DMS153 treated with DMSO at 0.1 percent for 48 hours (cell line): ENCODE measurements at regions not wholly inside any gene's neighbourhood (a gene's known extent, or its start where the extent isn't known, plus 50 kb on each side); places are given as distances from the start of the nearest gene placed in this dataset.
A peak's percentile ranks its signal among the peaks of the same experiment; 100 is the strongest.

Experiments
- DNase-seq: peaks from one replicate; lab custom pipeline; 2025; ENCODE audit not compliant: unreplicated experiment; lab: John Stamatoyannopoulos, UW

GRCh38 chr6:164507206-164507940 lies 802.0 kb downstream of the C6orf118 start:
- no peak for DNase-seq

- DNase-seq: no peak
Measured at GRCh38 chr6:164505425-164505824, 804.0 kb downstream of the C6orf118 start.

DNA sequence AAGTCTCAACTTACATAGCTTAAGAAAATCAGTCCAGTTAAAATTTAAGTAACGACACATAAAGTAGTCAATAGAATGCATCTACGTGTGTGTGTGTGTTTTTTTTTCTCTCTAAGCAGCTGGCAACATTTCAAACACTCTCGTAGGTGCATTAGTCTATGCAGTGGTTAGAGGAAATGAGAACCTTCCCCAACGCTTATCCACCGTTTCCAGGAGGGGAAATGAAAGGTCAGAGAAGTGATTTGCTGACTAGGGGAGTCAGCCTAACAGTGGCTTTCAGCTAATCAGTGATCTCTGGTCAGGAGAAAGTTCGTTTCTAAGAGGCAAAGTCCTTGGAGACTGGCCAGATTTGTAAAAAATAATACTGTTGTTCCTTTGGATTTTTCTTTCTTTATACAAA lies 806.6 kb downstream of the C6orf118 start:
- DNase-seq: peak; percentile 35

DNA sequence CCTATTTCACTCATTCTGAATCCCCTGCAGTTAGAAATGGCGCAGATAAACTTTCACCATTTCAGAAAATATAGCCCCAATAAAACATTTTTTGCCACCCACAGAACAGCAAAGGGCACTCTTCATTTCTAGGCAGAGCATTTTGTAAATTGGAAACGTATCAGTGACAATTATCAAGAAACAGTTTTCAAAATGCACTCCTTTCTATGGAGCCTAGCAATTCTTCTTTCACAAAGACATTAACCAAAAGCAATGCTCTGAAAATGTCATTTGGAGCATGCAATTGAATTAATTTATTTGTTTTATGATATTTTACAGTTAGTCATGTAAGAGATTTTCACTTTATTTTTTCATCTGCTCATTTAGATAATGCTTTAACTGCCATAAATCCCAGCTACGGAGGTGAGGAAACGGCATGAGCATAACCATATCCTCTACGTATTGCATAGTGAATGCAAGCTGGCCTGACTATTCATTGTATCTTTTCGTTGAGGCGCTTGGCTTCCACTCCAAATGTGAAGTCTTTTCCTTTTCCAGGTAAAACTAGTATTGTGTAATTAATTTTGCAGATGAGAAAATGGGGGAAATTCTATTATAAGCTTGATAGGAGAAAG lies 813.4 kb downstream of the C6orf118 start:
- DNase-seq: no peak

- DNase-seq: no peak
Measured at GRCh38 chr6:164478426-164478825, 831.0 kb downstream of the C6orf118 start.

DNA sequence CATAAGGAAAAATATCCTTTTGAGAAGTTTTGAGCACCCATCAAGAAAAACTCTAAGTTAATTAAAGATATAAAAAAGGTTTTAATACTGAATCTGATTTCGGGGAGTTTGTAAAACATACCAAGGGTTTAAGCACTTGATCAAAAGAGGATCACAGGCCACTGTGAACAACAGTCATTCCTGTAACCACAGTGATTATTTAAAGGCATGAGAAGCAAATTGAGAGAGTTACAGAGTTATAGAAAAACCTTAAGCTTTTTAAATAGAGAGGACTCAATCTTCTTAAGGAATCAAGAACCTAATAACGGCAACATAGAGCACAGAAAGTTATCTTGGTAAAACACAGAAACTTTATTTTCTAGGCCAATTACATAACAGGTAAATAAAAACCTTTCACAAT lies 831.6 kb downstream of the C6orf118 start:
- no peak for DNase-seq

- no peak for DNase-seq
Measured at GRCh38 chr6:164477101-164477500, 832.3 kb downstream of the C6orf118 start.

- no peak for DNase-seq
Measured at GRCh38 chr6:164469276-164469949, 840.0 kb downstream of the C6orf118 start.

- DNase-seq: no peak
Measured at GRCh38 chr6:164455835-164456234, 853.6 kb downstream of the C6orf118 start.

DNA sequence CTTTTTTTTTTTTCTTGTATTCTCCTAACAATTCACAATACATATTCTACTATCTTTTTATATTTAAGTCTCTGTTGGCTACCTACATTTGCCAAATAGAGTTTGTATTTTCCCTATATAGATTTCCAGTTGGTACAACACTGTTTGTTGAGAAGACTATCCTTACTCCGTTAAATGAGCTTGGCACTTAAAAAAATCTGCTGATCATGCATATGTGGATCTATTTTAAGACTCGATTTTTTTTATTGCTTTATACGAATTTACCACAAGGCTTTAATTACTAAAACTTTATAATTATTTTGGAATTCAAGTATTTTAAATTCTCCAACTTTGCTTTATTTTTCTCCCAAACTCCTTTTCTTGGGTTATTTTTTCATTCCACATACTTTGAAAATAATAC lies 855.6 kb downstream of the C6orf118 start:
- DNase-seq: no peak

- no peak for DNase-seq
Measured at GRCh38 chr6:164442572-164442971, 866.8 kb downstream of the C6orf118 start.

DNA sequence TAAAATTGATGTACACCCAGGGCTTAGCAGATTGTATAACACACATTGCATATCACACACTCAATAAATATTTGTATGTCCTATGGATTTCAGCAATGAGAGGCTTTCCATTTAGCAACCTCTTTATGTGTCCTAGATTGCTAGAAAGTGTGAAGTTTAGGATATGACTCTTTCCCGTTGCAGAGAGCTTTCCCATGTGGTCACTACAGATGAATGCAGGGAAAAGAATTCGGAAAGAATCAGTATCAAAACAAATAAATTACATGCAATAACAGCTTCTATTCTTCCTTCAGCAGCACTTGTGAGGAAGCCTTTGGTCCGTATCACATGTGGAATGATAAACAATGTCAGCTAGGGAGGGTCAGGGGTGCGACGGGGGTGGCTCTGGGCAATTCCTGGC lies 870.1 kb downstream of the C6orf118 start:
- no peak for DNase-seq

GRCh38 chr6:164436976-164437375 lies 872.4 kb downstream of the C6orf118 start:
- DNase-seq: no peak

GRCh38 chr6:164427728-164428402 lies 881.5 kb downstream of the C6orf118 start:
- DNase-seq: no peak

DNA sequence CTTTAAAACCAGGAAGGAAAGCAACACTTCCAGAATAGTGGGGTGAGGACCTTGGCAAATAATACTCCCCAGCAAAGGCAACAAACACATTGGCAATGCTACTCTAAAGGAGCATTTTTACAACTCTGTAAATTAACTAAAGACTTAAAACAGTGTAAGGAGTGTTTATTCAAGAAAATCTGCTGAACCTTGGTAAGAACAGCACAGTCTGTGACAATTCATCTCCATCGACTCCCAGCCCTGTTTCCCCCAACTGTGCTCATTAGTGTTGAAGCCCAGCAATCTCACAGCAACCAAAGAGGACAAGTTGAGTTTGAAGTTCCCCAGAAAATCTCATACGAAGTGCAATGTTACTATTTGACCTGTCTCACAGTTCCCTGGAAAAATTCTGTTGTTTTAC lies 884.9 kb downstream of the C6orf118 start:
- no peak for DNase-seq

DNA sequence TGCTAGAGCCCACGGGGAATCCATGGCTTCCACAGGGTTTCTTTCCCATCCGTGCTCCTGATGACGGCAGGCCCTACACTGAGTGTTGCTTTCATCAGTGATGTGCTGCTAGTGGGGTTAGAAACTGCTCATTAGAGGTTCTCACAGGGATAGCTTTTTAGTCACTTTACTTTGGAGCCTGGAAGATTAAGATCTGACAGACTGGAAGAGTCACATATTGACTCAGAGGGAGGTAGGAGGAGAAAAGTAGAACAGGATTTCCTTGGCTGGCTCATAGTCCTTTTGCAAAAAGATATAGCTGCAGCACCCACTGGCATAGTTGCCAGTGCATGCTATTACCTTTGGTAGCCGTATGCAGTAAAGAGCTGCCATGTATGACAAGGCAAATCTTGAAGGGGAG lies 890.3 kb downstream of the C6orf118 start:
- DNase-seq: no peak

- DNase-seq: no peak
Measured at GRCh38 chr6:164418262-164418588, 891.2 kb downstream of the C6orf118 start.

- no peak for DNase-seq
Measured at GRCh38 chr6:164417537-164418261, 891.7 kb downstream of the C6orf118 start.

- no peak for DNase-seq
Measured at GRCh38 chr6:164415832-164416563, 893.4 kb downstream of the C6orf118 start.

GRCh38 chr6:164414695-164415094 lies 894.7 kb downstream of the C6orf118 start:
- no peak for DNase-seq

DNA sequence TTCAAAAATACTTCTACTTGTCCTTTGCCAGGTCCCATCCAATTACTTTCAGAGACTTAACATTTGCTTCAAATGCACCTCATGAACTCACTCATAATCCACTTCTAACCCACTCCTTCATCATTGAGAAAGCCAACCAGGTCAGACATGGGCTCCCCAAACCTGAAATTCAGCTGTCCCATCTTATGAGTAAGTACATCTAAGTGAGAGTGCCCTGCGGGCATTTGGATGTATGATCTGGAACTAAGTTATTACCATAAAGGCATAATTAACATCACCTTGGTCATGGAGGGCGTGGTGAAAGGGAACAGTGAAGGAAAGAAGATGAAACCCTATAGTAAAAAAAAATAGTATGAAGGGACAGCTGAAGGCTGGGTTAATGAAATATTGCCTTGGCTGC lies 896.8 kb downstream of the C6orf118 start:
- DNase-seq: no peak
